Epithelial cell of esophagus (primary cell): ENCODE measurements at regions not wholly inside any gene's neighbourhood (a gene's known extent, or its start where the extent isn't known, plus 50 kb on each side); places are given as distances from the start of the nearest gene placed in this dataset.

Experiments used
- DNase-seq: peaks from one replicate; pipeline ENCODE4 v3.0.0; 2010; ENCODE audit warnings: low read depth
- H3K4me3 ChIP-seq: 2 replicates; pipeline ENCODE4 v1.5.1; 2011; ENCODE audit warnings: mild to moderate bottlenecking, low read length, control low read depth
- CTCF ChIP-seq: IDR thresholded peaks from 2 replicates; pipeline ENCODE4 v1.5.1; 2011; ENCODE audit warnings: low read depth, mild to moderate bottlenecking, low read length, control low read depth, inconsistent platforms; ENCODE audit not compliant: insufficient read depth; ENCODE audit errors: missing control alignments

DNA sequence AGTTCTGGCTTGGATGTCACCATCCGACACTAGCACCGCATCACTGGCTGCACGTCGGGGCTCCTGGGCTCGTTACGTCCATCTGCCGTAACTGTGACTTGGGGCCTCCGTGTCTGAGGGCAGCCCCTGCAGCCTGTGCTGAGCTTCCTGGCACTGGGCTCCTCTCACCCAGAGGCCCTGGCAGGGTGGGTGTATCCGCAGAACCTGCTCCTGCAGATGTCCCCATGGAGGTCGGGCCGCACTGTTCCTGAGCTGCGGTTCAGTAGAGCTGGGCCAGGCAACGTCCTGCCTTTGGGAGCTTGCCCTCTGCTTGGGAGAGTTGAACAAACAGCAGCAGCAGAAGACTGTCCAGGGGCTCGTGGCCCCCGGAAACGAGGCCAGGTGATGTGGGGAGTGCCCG, 71.4 kb downstream of the RGS12 start:
- DNase-seq, result no peak
- TF ChIP-seq CTCF, result no peak

GRCh38 chr4:3364634-3365314, 72.0 kb downstream of the RGS12 start:
- no peak for TF ChIP-seq CTCF
- no peak overlapping the region for H3K4me3 ChIP-seq
- DNase-seq, result no peak

More for the DNA sequence above, 71.4 kb downstream of the RGS12 start:
- H3K4me3 ChIP-seq, result no peak overlapping the region

- DNase-seq, result no peak
- H3K4me3 ChIP-seq, result no peak overlapping the region
- no peak for TF ChIP-seq CTCF
Measured at GRCh38 chr4:3365326-3365725, 72.5 kb downstream of the RGS12 start.

DNA sequence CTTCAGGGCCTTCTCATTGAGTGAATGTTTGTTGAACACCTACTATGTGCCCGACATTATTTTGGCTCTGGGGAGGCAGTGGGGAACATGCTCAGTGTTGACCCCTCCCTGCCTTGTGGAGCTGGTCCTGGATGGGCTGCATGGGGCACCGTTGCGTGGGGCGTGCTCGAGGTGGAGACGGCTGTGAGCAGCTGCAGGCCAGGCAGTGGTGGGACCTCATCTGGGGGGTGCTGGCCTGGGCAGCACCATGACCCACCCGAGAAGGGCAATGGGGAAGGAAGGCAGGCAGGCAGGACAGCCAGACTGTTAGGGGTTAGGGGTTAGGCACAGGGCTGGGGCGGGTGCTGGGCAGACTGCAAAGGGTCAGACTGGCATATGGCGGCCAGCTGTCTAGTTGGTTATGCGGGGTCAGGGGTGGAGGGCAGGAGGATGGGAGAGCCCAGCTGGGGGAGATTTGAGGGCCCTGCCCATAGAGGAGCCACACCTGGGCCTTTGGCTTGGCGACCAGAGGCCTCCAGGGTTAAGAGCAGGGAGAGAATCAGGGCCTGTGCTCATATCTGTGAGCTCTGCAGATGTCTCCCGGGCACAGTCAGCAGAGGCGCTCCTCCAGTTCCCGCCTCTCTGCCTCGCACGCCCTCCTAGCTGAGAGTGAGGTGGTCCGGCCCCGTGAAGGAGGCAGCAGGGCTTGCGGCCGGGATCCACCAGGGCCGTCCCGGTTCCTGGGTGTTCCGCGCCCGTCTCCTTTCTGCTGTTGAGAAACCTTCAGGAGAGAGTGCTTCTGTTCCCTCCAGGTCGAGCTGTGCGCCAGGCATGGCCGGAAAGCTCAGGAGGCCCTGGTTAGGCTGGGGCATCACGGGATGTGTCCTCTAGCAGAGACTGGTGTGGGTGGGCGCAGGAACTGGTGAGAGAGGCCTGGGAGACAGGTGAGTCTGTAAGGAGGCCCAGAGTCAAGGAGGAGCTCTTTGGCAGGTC, 73.3 kb downstream of the RGS12 start:
- no peak for TF ChIP-seq CTCF
- H3K4me3 ChIP-seq, result no peak overlapping the region
- no peak for DNase-seq

DNA sequence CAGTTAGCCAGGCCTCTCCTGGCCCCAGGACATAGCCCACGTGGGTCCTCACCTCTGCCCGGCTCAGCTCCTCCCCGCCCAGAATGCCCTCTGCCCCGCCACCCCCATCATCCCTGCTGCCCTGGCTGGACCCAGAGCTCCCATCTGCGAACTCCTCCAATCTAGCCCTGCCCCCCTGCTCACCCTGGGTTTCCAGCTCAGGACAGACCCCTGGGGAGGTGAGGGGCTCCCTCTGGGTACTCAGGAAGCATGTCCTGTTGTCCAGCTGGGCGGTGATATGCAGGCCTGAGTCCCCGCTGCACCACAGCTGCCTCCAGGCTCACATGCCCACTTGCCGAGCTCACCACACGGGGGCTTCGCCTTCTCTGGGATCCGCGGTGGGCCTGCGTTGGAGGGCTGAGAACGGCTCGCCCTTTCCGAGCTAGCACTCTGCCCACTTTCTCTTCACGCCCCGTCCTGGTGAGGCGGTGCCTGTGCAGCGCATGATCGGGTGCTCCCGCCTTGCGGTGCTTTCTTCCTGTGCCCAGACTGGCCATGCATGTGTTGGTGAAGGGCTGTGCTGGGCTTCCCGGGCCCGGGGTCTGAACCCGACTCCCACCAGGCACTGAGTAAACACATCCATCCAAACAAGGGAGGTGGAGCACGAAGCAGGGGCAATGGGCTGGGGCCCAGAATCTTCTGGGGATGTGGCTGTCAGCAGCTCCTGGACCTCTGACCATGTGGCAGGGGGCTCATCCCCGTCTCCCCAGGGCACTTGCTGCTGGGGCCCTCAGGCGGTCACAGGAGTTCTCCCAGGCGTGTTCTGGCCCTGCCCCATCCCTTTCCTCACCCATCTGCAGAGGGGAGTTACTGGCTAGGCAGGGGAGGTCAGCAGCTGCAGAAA, 74.3 kb downstream of the RGS12 start:
- H3K4me3 ChIP-seq, result no peak overlapping the region
- no peak for DNase-seq
- TF ChIP-seq CTCF, result no peak

GRCh38 chr4:3367866-3368265, 73.9 kb upstream of the HGFAC start:
- H3K4me3 ChIP-seq, result no peak overlapping the region
- no peak for DNase-seq
- TF ChIP-seq CTCF, result no peak
